Ishikawa (cell line): ENCODE measurements at regions not wholly inside any gene's neighbourhood (a gene's known extent, or its start where the extent isn't known, plus 50 kb on each side); places are given as distances from the start of the nearest gene placed in this dataset.

Experiments used
- CEBPB ChIP-seq: IDR thresholded peaks from 2 replicates; pipeline ENCODE4 v1.6.1; 2012
- CREB1 ChIP-seq: IDR thresholded peaks from 2 replicates; pipeline ENCODE4 v1.6.1; 2012; ENCODE audit warnings: low read depth
- EGR1 ChIP-seq: IDR thresholded peaks from 2 replicates; pipeline ENCODE4 v1.6.1; 2012
- EP300 ChIP-seq: IDR thresholded peaks from 2 replicates; pipeline ENCODE4 v1.6.1; 2012; ENCODE audit warnings: borderline replicate concordance
- FOXM1 ChIP-seq: IDR thresholded peaks from 2 replicates; pipeline ENCODE4 v1.6.1; 2012; ENCODE audit warnings: low read depth, borderline replicate concordance
- NFIC ChIP-seq: IDR thresholded peaks from 2 replicates; pipeline ENCODE4 v1.6.1; 2012
- RAD21 ChIP-seq: IDR thresholded peaks from 2 replicates; pipeline ENCODE4 v1.6.1; 2012; ENCODE audit warnings: low read depth
- TAF1 ChIP-seq: IDR thresholded peaks from 2 replicates; pipeline ENCODE4 v1.6.1; 2012; ENCODE audit warnings: low read depth, mild to moderate bottlenecking
- TCF12 ChIP-seq: IDR thresholded peaks from 2 replicates; pipeline ENCODE4 v1.6.1; 2012; ENCODE audit warnings: low read depth
- TEAD4 ChIP-seq: IDR thresholded peaks from 2 replicates; pipeline ENCODE4 v1.6.1; 2012
- YY1 ChIP-seq: IDR thresholded peaks from 2 replicates; pipeline ENCODE4 v1.6.1; 2012; ENCODE audit warnings: low read depth
- ZBTB7A ChIP-seq: IDR thresholded peaks from 2 replicates; pipeline ENCODE4 v1.6.1; 2012; ENCODE audit warnings: low read depth
- TF ChIP-seq, protein P1 (sequence below): IDR thresholded peaks from 2 replicates; pipeline ENCODE4 v1.6.1; 2012
- TF ChIP-seq, protein P2 (sequence below): IDR thresholded peaks from 2 replicates; pipeline ENCODE4 v1.6.1; 2012
- TF ChIP-seq, protein P3 (sequence below): IDR thresholded peaks from 2 replicates; pipeline ENCODE4 v1.6.1; 2012; ENCODE audit warnings: low read depth, mild to moderate bottlenecking

GRCh38 chr7:108838198-108838597 is 268.5 kb downstream of the DNAJB9 start:
- no peak for TF ChIP-seq CREB1
- no peak for TF ChIP-seq EGR1
- no peak for TF ChIP-seq RAD21
- TF ChIP-seq NFIC, result no peak
- no peak for TF ChIP-seq FOXM1
- TF ChIP-seq TAF1, result no peak
- TF ChIP-seq, protein P1, sequence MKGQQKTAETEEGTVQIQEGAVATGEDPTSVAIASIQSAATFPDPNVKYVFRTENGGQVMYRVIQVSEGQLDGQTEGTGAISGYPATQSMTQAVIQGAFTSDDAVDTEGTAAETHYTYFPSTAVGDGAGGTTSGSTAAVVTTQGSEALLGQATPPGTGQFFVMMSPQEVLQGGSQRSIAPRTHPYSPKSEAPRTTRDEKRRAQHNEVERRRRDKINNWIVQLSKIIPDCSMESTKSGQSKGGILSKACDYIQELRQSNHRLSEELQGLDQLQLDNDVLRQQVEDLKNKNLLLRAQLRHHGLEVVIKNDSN, result no peak
- TF ChIP-seq TEAD4, result no peak
- TF ChIP-seq YY1, result no peak
- TF ChIP-seq EP300, result no peak
- TF ChIP-seq, protein P2, sequence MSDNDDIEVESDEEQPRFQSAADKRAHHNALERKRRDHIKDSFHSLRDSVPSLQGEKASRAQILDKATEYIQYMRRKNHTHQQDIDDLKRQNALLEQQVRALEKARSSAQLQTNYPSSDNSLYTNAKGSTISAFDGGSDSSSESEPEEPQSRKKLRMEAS, result no peak
- TF ChIP-seq, protein P3, sequence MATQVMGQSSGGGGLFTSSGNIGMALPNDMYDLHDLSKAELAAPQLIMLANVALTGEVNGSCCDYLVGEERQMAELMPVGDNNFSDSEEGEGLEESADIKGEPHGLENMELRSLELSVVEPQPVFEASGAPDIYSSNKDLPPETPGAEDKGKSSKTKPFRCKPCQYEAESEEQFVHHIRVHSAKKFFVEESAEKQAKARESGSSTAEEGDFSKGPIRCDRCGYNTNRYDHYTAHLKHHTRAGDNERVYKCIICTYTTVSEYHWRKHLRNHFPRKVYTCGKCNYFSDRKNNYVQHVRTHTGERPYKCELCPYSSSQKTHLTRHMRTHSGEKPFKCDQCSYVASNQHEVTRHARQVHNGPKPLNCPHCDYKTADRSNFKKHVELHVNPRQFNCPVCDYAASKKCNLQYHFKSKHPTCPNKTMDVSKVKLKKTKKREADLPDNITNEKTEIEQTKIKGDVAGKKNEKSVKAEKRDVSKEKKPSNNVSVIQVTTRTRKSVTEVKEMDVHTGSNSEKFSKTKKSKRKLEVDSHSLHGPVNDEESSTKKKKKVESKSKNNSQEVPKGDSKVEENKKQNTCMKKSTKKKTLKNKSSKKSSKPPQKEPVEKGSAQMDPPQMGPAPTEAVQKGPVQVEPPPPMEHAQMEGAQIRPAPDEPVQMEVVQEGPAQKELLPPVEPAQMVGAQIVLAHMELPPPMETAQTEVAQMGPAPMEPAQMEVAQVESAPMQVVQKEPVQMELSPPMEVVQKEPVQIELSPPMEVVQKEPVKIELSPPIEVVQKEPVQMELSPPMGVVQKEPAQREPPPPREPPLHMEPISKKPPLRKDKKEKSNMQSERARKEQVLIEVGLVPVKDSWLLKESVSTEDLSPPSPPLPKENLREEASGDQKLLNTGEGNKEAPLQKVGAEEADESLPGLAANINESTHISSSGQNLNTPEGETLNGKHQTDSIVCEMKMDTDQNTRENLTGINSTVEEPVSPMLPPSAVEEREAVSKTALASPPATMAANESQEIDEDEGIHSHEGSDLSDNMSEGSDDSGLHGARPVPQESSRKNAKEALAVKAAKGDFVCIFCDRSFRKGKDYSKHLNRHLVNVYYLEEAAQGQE, result no peak
- TF ChIP-seq CEBPB, result no peak
- no peak for TF ChIP-seq TCF12
- no peak for TF ChIP-seq ZBTB7A

DNA sequence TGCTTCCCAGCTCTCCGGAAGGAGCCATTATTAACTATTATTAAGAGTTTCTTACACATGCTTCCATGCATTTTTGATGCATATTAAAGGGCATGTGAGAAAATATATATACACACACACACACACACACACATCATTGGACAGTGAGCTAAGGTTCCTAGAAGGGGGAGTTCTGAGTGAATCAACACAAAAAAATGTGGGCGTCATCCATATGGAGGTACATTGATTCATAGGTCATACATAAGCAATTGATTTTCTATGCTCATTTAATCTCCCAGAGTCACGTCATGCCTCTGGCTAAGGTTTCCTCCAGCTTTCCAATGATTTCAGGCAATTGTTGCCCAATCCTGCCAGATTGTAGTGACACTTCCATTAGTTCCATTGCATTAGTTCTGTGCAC is 269.4 kb downstream of the DNAJB9 start:
- TF ChIP-seq CEBPB (no peak), FOXM1 (no peak), RAD21 (no peak), EGR1 (no peak), TEAD4 (no peak), NFIC (no peak), YY1 (no peak), CREB1 (no peak), TAF1 (no peak), ZBTB7A (no peak), TCF12 (no peak), EP300 (no peak)
- TF ChIP-seq, protein P2, result no peak
- TF ChIP-seq, protein P1, result no peak
- TF ChIP-seq, protein P3, result no peak

DNA sequence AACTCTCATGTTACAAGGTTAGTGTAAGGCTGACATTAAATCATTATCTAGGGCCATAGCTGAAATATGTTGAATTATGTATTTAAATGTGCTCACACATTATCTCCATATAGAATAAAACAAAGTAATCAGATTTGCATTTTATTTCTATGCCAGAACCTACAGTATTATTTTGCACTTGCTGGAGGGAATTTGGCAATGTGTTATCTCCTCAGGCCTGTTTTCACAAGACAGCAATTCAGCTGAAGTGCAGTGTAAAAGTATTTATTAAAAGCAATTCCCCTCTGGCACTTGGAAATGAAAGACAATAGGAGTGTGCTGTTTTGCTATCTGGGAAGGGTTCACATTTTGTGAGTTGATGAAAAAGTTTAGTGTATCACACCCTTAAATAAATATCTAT is 276.3 kb downstream of the DNAJB9 start:
- TF ChIP-seq TEAD4, result no peak
- TF ChIP-seq TAF1, result no peak
- TF ChIP-seq, protein P1, result no peak
- TF ChIP-seq YY1, result no peak
- TF ChIP-seq CEBPB, result no peak
- TF ChIP-seq RAD21, result no peak
- no peak for TF ChIP-seq CREB1
- no peak for TF ChIP-seq EGR1
- no peak for TF ChIP-seq ZBTB7A

DNA sequence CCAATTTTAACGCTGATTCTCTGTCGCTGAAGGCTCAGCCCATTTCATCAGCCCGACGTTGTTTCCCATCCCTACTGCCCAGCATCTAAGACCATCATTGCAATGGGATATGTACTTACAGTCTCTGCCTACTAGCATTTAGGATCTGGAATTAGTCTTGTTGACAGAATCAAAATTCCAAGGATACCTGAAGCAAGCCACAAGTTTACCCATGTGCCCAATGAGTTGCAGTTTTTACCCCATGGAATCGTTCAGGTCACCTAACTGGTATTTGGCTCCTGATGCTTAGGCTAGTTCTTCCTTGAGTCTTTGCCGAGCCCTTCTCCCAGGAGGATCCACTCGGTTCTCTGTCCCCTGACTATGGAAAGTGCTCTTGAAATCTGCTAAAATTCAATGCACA is 276.8 kb downstream of the DNAJB9 start:
- TF ChIP-seq TCF12 (no peak), ZBTB7A (no peak), EP300 (no peak), TAF1 (no peak), EGR1 (no peak), FOXM1 (no peak), CEBPB (no peak), NFIC (no peak)
- TF ChIP-seq, protein P2, result no peak
- TF ChIP-seq, protein P1, result no peak

GRCh38 chr7:108848486-108848885 is 278.8 kb downstream of the DNAJB9 start:
- TF ChIP-seq TAF1, result no peak
- TF ChIP-seq, protein P3, result no peak
- TF ChIP-seq, protein P1, result no peak
- TF ChIP-seq TEAD4, result no peak
- TF ChIP-seq RAD21, result no peak
- TF ChIP-seq TCF12, result no peak
- TF ChIP-seq CEBPB, result no peak
- no peak for TF ChIP-seq YY1
